Neural progenitor cell (in vitro differentiated cells): ENCODE measurements at regions not wholly inside any gene's neighbourhood (a gene's known extent, or its start where the extent isn't known, plus 50 kb on each side); places are given as distances from the start of the nearest gene placed in this dataset.

Source experiments
- DNase-seq: peaks from one replicate; pipeline ENCODE4 v3.0.0-alpha.2; 2016; ENCODE audit warnings: low spot score
- H2AFZ ChIP-seq: fragments of 200-600 bp; sonication (generic); replicated peaks from 2 replicates; pipeline ENCODE4 v1.6.1; 2016; ENCODE audit warnings: antibody characterized with exemption
- H3F3A ChIP-seq: fragments of 200-600 bp; sonication (generic); 2 replicates; pipeline ENCODE4 v1.6.1; 2016; ENCODE audit warnings: antibody characterized with exemption, low read depth
- H3K27ac ChIP-seq: fragments of 200-600 bp; sonication (generic); 2 replicates; pipeline ENCODE4 v1.5.1; 2016; ENCODE audit warnings: mild to moderate bottlenecking
- H3K27me3 ChIP-seq: fragments of 200-600 bp; sonication (generic); 2 replicates; pipeline ENCODE4 v1.6.1; 2016; ENCODE audit warnings: mild to moderate bottlenecking, moderate library complexity
- H3K36me3 ChIP-seq: fragments of 200-600 bp; sonication (generic); 2 replicates; pipeline ENCODE4 v1.5.1; 2016
- H3K4me1 ChIP-seq: fragments of 200-600 bp; sonication (generic); 2 replicates; pipeline ENCODE4 v1.6.1; 2016; ENCODE audit warnings: mixed run types
- H3K4me2 ChIP-seq: fragments of 200-600 bp; sonication (generic); 2 replicates; pipeline ENCODE4 v1.6.1; 2016
- H3K4me3 ChIP-seq: fragments of 200-600 bp; sonication (generic); 2 replicates; pipeline ENCODE4 v1.5.1; 2016
- H3K79me2 ChIP-seq: fragments of 200-600 bp; sonication (generic); 2 replicates; pipeline ENCODE4 v1.6.1; 2016; ENCODE audit warnings: low read depth
- H3K9ac ChIP-seq: fragments of 200-600 bp; sonication (generic); 2 replicates; pipeline ENCODE4 v1.6.1; 2016
- H3K9me3 ChIP-seq: fragments of 200-600 bp; sonication (generic); 2 replicates; pipeline ENCODE4 v1.5.1; 2016; ENCODE audit warnings: low read depth
- H4K20me1 ChIP-seq: fragments of 200-600 bp; sonication (generic); 2 replicates; pipeline ENCODE4 v1.6.1; 2016; ENCODE audit warnings: low read depth
- H3K27ac Mint-ChIP-seq: 3 replicates; pipeline ENCODE4 v1.8.0; 2021; ENCODE audit warnings: mixed read lengths
- H3K27me3 Mint-ChIP-seq: 2 replicates; pipeline ENCODE4 v1.8.0; 2022; ENCODE audit warnings: low read depth, mild to moderate bottlenecking, inconsistent platforms, moderate library complexity, mixed read lengths; ENCODE audit not compliant: insufficient read depth
- H3K36me3 Mint-ChIP-seq: 3 replicates; pipeline ENCODE4 v1.8.0; 2021; ENCODE audit warnings: mixed read lengths
- H3K4me1 Mint-ChIP-seq: 3 replicates; pipeline ENCODE4 v1.8.0; 2021; ENCODE audit warnings: mixed read lengths
- H3K4me3 Mint-ChIP-seq: 3 replicates; pipeline ENCODE4 v1.8.0; 2021; ENCODE audit warnings: mild to moderate bottlenecking, moderate library complexity, mixed read lengths
- H3K9me3 Mint-ChIP-seq: 3 replicates; pipeline ENCODE4 v1.8.0; 2020; ENCODE audit warnings: mixed read lengths
- EZH2 ChIP-seq: fragments of 200-600 bp; sonication (generic); IDR thresholded peaks from 2 replicates; pipeline ENCODE4 v1.6.1; 2017; ENCODE audit warnings: antibody characterized with exemption, mild to moderate bottlenecking, moderate library complexity
- EZH2phosphoT487 ChIP-seq: fragments of 200-600 bp; sonication (generic); IDR thresholded peaks from 2 replicates; pipeline ENCODE4 v1.6.1; 2017; ENCODE audit warnings: antibody characterized with exemption
- TF ChIP-seq, protein P1 (sequence below): fragments of 200-600 bp; sonication (generic); IDR thresholded peaks from 2 replicates; pipeline ENCODE4 v1.5.1; 2017; ENCODE audit warnings: antibody characterized with exemption, mild to moderate bottlenecking

DNA sequence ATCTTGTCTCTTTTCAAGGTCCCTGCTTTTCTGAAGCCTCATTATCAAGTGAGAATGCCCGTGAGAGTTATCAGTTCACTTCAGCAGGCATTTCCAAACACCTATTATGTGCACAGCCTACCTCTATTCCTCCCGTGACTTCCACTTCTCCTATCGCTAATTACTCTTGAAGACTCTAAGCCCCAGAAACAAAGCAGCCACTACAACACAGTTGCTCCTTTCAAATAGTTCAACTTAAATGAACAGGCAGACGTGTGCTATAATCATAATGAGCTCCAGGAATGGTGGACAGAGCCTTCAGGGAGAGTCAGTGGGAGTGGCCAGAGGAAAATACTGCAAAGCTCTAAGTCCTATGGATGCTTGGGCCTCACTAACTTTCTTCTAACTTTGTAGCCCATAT is 159.0 kb downstream of the RDH14 start:
- H4K20me1 ChIP-seq, result no peaks in the 10 kb centered on the region
- Mint-ChIP-seq H3K9me3 (no peaks in the 10 kb centered on the region), H3K27ac (no peak overlapping the region), H3K27me3 (no peaks in the 10 kb centered on the region), H3K36me3 (no peaks in the 10 kb centered on the region), H3K4me1 (no peaks in the 10 kb centered on the region), H3K4me3 (no peak overlapping the region)
- peak; percentile 53 for DNase-seq
- H3K9ac ChIP-seq, result no peak overlapping the region
- no peaks in the 10 kb centered on the region for H3K36me3 ChIP-seq
- H3K4me2 ChIP-seq, result no peak overlapping the region
- TF ChIP-seq EZH2 (no peak), EZH2phosphoT487 (no peak)
- TF ChIP-seq, protein P1, sequence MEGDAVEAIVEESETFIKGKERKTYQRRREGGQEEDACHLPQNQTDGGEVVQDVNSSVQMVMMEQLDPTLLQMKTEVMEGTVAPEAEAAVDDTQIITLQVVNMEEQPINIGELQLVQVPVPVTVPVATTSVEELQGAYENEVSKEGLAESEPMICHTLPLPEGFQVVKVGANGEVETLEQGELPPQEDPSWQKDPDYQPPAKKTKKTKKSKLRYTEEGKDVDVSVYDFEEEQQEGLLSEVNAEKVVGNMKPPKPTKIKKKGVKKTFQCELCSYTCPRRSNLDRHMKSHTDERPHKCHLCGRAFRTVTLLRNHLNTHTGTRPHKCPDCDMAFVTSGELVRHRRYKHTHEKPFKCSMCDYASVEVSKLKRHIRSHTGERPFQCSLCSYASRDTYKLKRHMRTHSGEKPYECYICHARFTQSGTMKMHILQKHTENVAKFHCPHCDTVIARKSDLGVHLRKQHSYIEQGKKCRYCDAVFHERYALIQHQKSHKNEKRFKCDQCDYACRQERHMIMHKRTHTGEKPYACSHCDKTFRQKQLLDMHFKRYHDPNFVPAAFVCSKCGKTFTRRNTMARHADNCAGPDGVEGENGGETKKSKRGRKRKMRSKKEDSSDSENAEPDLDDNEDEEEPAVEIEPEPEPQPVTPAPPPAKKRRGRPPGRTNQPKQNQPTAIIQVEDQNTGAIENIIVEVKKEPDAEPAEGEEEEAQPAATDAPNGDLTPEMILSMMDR, result no peak
- no peaks in the 10 kb centered on the region for H3K79me2 ChIP-seq
- no peak overlapping the region for H3K27ac ChIP-seq
- H3K4me1 ChIP-seq, result no peaks in the 10 kb centered on the region
- H3K4me3 ChIP-seq, result no peak overlapping the region
- no peaks in the 10 kb centered on the region for H3K27me3 ChIP-seq
- H3F3A ChIP-seq, result no peaks in the 10 kb centered on the region
- no peak overlapping the region for H2AFZ ChIP-seq
- no peaks in the 10 kb centered on the region for H3K9me3 ChIP-seq

DNA sequence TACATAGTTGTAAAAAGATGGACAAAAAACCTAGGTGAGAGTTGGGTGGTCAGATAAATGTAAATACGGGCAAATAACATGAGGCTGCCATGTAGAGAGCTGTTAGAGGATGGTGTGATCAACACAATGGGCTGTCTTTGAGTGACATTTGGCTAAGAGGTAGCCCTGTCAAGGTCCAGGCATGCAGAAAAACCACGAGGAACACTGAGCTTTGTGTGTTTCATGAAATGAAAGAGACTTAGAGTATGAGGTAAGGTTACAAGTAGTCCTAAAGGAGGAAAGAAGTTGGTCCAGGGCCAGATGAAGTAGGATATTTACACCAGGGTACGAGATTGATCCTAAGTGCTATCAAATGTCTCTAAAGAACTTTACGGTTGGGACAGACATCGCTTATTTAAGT is 160.9 kb downstream of the RDH14 start:
- Histone ChIP-seq H3K79me2 (no peaks in the 10 kb centered on the region), H3K27me3 (no peaks in the 10 kb centered on the region), H3F3A (no peaks in the 10 kb centered on the region), H3K4me3 (no peak overlapping the region), H3K27ac (no peak overlapping the region), H3K4me1 (no peaks in the 10 kb centered on the region), H3K9ac (no peak overlapping the region), H3K36me3 (no peaks in the 10 kb centered on the region), H2AFZ (no peak overlapping the region), H4K20me1 (no peaks in the 10 kb centered on the region), H3K4me2 (no peak overlapping the region), H3K9me3 (no peaks in the 10 kb centered on the region)
- TF ChIP-seq, protein P1, result no peak
- H3K27ac Mint-ChIP-seq, result no peak overlapping the region
- H3K4me1 Mint-ChIP-seq, result no peaks in the 10 kb centered on the region
- no peaks in the 10 kb centered on the region for H3K27me3 Mint-ChIP-seq
- no peaks in the 10 kb centered on the region for H3K36me3 Mint-ChIP-seq
- DNase-seq, result no peak
- no peaks in the 10 kb centered on the region for H3K9me3 Mint-ChIP-seq
- H3K4me3 Mint-ChIP-seq, result no peak overlapping the region

DNA sequence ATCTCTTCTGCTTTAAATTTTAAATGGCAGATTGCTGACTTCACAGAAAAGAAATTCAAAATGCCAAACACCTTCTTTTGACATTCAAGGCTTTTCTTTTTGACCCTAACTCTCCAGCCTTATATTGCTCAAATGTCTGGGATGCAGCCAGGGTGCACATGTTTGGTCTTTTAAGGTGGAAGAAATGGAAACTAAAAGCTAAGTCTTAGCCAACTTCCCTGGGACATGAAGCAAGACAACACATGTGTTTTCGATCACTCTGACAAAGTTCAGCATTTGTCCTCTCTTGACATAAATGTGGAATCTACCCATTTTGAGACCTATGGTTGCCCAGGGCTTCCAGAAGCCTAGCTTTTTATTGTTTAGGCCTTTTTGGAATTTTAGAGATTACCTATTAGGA is 161.6 kb downstream of the RDH14 start:
- Histone ChIP-seq H3K27me3 (no peaks in the 10 kb centered on the region), H3K4me1 (no peaks in the 10 kb centered on the region), H2AFZ (no peak overlapping the region), H3K36me3 (no peaks in the 10 kb centered on the region), H3K9ac (no peak overlapping the region), H3K4me2 (no peak overlapping the region), H3F3A (no peaks in the 10 kb centered on the region), H3K4me3 (no peak overlapping the region), H4K20me1 (no peaks in the 10 kb centered on the region), H3K79me2 (no peaks in the 10 kb centered on the region), H3K9me3 (no peaks in the 10 kb centered on the region), H3K27ac (no peak overlapping the region)
- H3K4me1 Mint-ChIP-seq, result no peaks in the 10 kb centered on the region
- DNase-seq, result no peak
- TF ChIP-seq EZH2 (no peak), EZH2phosphoT487 (no peak)
- TF ChIP-seq, protein P1, result no peak
- no peaks in the 10 kb centered on the region for H3K36me3 Mint-ChIP-seq
- no peak overlapping the region for H3K4me3 Mint-ChIP-seq
- H3K27ac Mint-ChIP-seq, result no peak overlapping the region
- H3K9me3 Mint-ChIP-seq, result no peaks in the 10 kb centered on the region
- no peaks in the 10 kb centered on the region for H3K27me3 Mint-ChIP-seq
